ENCODE measurements at regions not wholly inside any gene's neighbourhood (a gene's known extent, or its start where the extent isn't known, plus 50 kb on each side); places are given as distances from the start of the nearest gene placed in this dataset.
A peak's percentile ranks its signal among the peaks of the same experiment; 100 is the strongest.

- DNase-seq (ENCODE audit: low read depth in 2 of 2): no peak
These were observed 201.7 kb upstream of the NLRP1 start for GRCh38 chr17:5785867-5786509.

- DNase-seq (ENCODE audit: low read depth in 2 of 2): no peak
These were observed 202.2 kb upstream of the NLRP1 start for GRCh38 chr17:5786510-5786875.

GRCh38 chr17:5788266-5788900 lies 204.1 kb upstream of the NLRP1 start:
- DNase-seq (ENCODE audit: low read depth in 2 of 2): peak in 1 of 2 donors; percentile 13

GRCh38 chr17:5789528-5789927 lies 205.2 kb upstream of the NLRP1 start:
- DNase-seq (ENCODE audit: low read depth in 2 of 2): no peak

- no peak for DNase-seq (ENCODE audit: low read depth in 2 of 2)
These were observed 208.8 kb upstream of the NLRP1 start for GRCh38 chr17:5793157-5793556.

- no peak for DNase-seq (ENCODE audit: low read depth in 2 of 2)
These were observed 209.6 kb upstream of the NLRP1 start for GRCh38 chr17:5793899-5794298.

- DNase-seq (ENCODE audit: low read depth in 2 of 2): no peak
These were observed 210.1 kb upstream of the NLRP1 start for GRCh38 chr17:5794385-5794784.

GRCh38 chr17:5794881-5795506 lies 210.7 kb upstream of the NLRP1 start:
- DNase-seq (ENCODE audit: low read depth in 2 of 2): no peak

GRCh38 chr17:5797447-5798050 lies 213.2 kb upstream of the NLRP1 start:
- DNase-seq (ENCODE audit: low read depth in 2 of 2): no peak

GRCh38 chr17:5798094-5798493 lies 213.8 kb upstream of the NLRP1 start:
- no peak for DNase-seq (ENCODE audit: low read depth in 2 of 2)

GRCh38 chr17:5800131-5800530 lies 215.8 kb upstream of the NLRP1 start:
- no peak for DNase-seq (ENCODE audit: low read depth in 2 of 2)

GRCh38 chr17:5800646-5801045 lies 216.3 kb upstream of the NLRP1 start:
- DNase-seq (ENCODE audit: low read depth in 2 of 2): no peak

GRCh38 chr17:5804251-5804650 lies 219.9 kb upstream of the NLRP1 start:
- DNase-seq (ENCODE audit: low read depth in 2 of 2): no peak

- no peak for DNase-seq (ENCODE audit: low read depth in 2 of 2)
These were observed 224.7 kb upstream of the NLRP1 start for GRCh38 chr17:5809056-5809455.

GRCh38 chr17:5809580-5810188 lies 225.4 kb upstream of the NLRP1 start:
- no peak for DNase-seq (ENCODE audit: low read depth in 2 of 2)

GRCh38 chr17:5812590-5812989 lies 228.3 kb upstream of the NLRP1 start:
- DNase-seq (ENCODE audit: low read depth in 2 of 2): no peak

- DNase-seq (ENCODE audit: low read depth in 2 of 2): no peak
These were observed 229.0 kb upstream of the NLRP1 start for GRCh38 chr17:5813357-5813756.

- DNase-seq (ENCODE audit: low read depth in 2 of 2): no peak
These were observed 231.1 kb upstream of the NLRP1 start for GRCh38 chr17:5815396-5815795.

GRCh38 chr17:5816491-5817070 lies 232.3 kb upstream of the NLRP1 start:
- DNase-seq (ENCODE audit: low read depth in 2 of 2): no peak

GRCh38 chr17:5817475-5818395 lies 233.4 kb upstream of the NLRP1 start:
- DNase-seq (ENCODE audit: low read depth in 2 of 2): no peak

GRCh38 chr17:5819396-5819795 lies 235.1 kb upstream of the NLRP1 start:
- DNase-seq (ENCODE audit: low read depth in 2 of 2): no peak
